Spleen (tissue), 7 donors: ENCODE measurements at regions not wholly inside any gene's neighbourhood (a gene's known extent, or its start where the extent isn't known, plus 50 kb on each side); places are given as distances from the start of the nearest gene placed in this dataset.

Experiments used
- POLR2A ChIP-seq, 3 donors: fragments of 450-650 bp; IDR thresholded peaks; one replicate each; pipeline ENCODE4 v1.5.1; 2017; ENCODE audit warnings: antibody characterized with exemption in 3 of 3, mild to moderate bottlenecking in 1 of 3
- TF ChIP-seq, protein P1 (sequence below), 11 experiments: fragments of 200-600 bp in 7 of 11; fragments of 450-650 bp in 4 of 11; sonication (generic) in 4 of 11; IDR thresholded peaks in 8 of 11; conservative IDR thresholded peaks in 3 of 11; 1 replicate in 7 of 11; 2 replicates in 4 of 11; pipeline versions ENCODE4 v1.4.0 to v1.8.0; 2016 to 2021; ENCODE audit warnings: antibody characterized with exemption in 11 of 11, inconsistent platforms in 4 of 11, mild to moderate bottlenecking in 1 of 11
- donor health status: DM: no; HTN: no; CAD: no; lungs with moderate emphysema.
- donor health status: DM: no; HTN: no; CAD: no.
- donor health status: DM: no; HTN: no; CAD: no.

DNA sequence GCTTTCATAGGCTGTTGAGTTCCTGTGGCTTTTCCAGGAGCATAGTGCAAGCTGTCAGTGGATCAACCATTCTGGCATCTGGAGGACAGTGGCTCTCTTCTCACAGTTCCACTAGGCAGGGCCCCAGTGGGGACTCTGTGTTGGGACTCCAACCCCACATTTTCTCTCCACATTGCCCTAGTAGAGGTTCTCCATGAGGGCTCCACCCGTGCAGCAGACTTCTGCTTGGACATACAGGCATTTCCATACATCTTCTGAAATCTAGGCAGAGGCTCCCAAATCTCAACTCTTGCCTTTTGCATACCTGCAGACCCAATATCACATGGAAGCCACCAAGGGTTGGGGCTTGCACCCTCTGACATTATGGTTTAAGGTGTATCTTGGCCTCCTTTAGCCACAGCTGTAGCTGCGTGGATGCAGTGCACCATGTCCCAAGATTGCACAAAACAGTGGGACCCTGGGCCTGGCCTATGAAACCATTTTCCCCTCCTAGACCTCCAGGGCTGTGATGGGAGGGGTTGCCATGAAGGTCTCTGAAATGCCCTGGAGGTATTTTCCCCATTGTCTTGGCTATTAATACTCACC is 645.9 kb upstream of the CITED2 start:
- TF ChIP-seq, protein P1, sequence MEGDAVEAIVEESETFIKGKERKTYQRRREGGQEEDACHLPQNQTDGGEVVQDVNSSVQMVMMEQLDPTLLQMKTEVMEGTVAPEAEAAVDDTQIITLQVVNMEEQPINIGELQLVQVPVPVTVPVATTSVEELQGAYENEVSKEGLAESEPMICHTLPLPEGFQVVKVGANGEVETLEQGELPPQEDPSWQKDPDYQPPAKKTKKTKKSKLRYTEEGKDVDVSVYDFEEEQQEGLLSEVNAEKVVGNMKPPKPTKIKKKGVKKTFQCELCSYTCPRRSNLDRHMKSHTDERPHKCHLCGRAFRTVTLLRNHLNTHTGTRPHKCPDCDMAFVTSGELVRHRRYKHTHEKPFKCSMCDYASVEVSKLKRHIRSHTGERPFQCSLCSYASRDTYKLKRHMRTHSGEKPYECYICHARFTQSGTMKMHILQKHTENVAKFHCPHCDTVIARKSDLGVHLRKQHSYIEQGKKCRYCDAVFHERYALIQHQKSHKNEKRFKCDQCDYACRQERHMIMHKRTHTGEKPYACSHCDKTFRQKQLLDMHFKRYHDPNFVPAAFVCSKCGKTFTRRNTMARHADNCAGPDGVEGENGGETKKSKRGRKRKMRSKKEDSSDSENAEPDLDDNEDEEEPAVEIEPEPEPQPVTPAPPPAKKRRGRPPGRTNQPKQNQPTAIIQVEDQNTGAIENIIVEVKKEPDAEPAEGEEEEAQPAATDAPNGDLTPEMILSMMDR (IDR thresholded peaks at IDR 0.05 in 8 of 11, conservative IDR thresholded peaks at IDR 0.05 in 3 of 11) = no peak
- TF ChIP-seq POLR2A (IDR thresholded peaks at IDR 0.05) = no peak
